HCT116 (cell line): ENCODE measurements at regions not wholly inside any gene's neighbourhood (a gene's known extent, or its start where the extent isn't known, plus 50 kb on each side); places are given as distances from the start of the nearest gene placed in this dataset.

Source experiments
- CTCF ChIP-seq, 3 experiments: fragments of 200-600 bp in 1 of 3; sonication (generic) in 1 of 3; IDR thresholded peaks in 2 of 3; conservative IDR thresholded peaks in 1 of 3; 2 replicates each; pipeline ENCODE4 v1.5.1; 2012 to 2017; ENCODE audit warnings: low read depth in 2 of 3, low read length in 2 of 3, antibody characterized with exemption in 1 of 3, borderline replicate concordance in 1 of 3, control low read depth in 1 of 3, mild to moderate bottlenecking in 1 of 3, mixed read lengths in 1 of 3, mixed run types in 1 of 3, moderate library complexity in 1 of 3; ENCODE audit not compliant: insufficient read depth in 1 of 3
- EZH2phosphoT487 ChIP-seq: fragments of 200-600 bp; IDR thresholded peaks from 2 replicates; pipeline ENCODE4 v1.6.1; 2018; ENCODE audit warnings: antibody characterized with exemption, borderline replicate concordance
- SRF ChIP-seq: IDR thresholded peaks from 2 replicates; pipeline ENCODE4 v1.6.1; 2012; ENCODE audit warnings: low read depth
- ZFX ChIP-seq: fragments of 450-650 bp; IDR thresholded peaks from 2 replicates; pipeline ENCODE4 v1.6.1; 2017

DNA sequence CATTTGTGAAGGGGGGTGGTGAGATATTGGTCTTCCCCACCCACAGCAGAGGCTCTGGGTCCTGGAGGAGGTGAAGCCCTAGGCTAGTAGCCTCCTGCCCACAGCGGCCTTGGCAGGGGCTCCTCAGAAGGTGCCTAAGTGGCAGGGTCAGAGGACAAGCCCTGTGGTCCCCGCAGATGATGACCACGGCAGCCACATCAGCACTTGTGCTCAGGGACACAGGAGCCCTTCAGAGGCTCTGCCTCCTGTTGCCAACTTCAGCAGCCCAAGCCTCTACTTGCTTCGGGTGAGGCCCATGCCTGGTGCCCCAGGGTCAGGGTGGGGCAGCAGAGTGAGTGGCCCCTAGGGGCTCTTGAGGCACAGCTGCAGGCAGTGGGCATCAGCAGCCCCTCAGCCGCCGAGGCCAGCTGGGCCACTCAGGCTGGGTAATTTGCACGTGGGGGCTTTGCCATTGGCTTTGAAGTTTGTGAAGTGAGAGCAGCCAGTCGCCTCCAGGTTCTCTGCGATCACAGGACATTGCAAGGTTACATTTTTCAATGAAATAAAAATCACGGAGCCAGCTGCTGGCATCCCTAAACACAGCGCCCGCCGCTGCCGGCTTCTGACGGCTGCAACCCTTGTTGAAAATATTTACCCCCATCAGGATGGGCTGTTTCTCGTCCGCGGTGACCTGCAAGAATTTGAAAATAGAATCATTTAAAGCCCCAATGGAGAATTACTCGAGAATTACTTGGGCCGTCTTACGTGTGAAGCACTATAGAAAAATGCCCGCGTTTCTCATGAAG, 108.5 kb downstream of the HMX1 start:
- no peak for TF ChIP-seq ZFX
- TF ChIP-seq SRF: no peak
- no peak for TF ChIP-seq EZH2phosphoT487
- no peak for TF ChIP-seq CTCF (IDR thresholded peaks at IDR 0.05 in 2 of 3, conservative IDR thresholded peaks at IDR 0.05 in 1 of 3; ENCODE audit: borderline replicate concordance in 1 of 3, insufficient read depth in 1 of 3, low read depth in 2 of 3, low read length in 2 of 3)
